Stomach smooth muscle (tissue), 2 donors: ENCODE measurements at regions not wholly inside any gene's neighbourhood (a gene's known extent, or its start where the extent isn't known, plus 50 kb on each side); places are given as distances from the start of the nearest gene placed in this dataset.
"Not testable (repeated sequence)": the region's sequence is repeated elsewhere in the genome, so short reads cannot be mapped to it uniquely, and the experiment has no call there.

Source experiments
- H3K27ac ChIP-seq: one replicate; pipeline ENCODE4 v1.7.0; 2013; ENCODE audit warnings: mild to moderate bottlenecking, low read length, inconsistent platforms
- H3K27me3 ChIP-seq, 2 donors: one replicate each; pipeline ENCODE4 v1.7.0; 2013; ENCODE audit warnings: low read length in 2 of 2; ENCODE audit not compliant: insufficient read depth in 2 of 2, control insufficient read depth in 1 of 2
- H3K36me3 ChIP-seq, 2 donors: one replicate each; pipeline ENCODE4 v1.7.0; 2013; ENCODE audit warnings: low read length in 2 of 2; ENCODE audit not compliant: control insufficient read depth in 2 of 2, insufficient read depth in 2 of 2
- H3K4me1 ChIP-seq: one replicate; pipeline ENCODE4 v1.7.0; 2013; ENCODE audit warnings: low read length; ENCODE audit not compliant: control insufficient read depth, insufficient read depth
- H3K4me3 ChIP-seq, 2 donors: one replicate each; pipeline ENCODE4 v1.7.0; 2013; ENCODE audit warnings: low read length in 2 of 2
- H3K9ac ChIP-seq, 2 donors: one replicate each; pipeline ENCODE4 v1.7.0; 2013; ENCODE audit warnings: low read length in 2 of 2, mild to moderate bottlenecking in 1 of 2
- H3K9me3 ChIP-seq, 2 donors: one replicate each; pipeline ENCODE4 v1.7.0; 2013; ENCODE audit warnings: low read length in 2 of 2; ENCODE audit not compliant: control insufficient read depth in 2 of 2
- donor health status: healthy.
- donor health status: Pancreatic carcinoma.

DNA sequence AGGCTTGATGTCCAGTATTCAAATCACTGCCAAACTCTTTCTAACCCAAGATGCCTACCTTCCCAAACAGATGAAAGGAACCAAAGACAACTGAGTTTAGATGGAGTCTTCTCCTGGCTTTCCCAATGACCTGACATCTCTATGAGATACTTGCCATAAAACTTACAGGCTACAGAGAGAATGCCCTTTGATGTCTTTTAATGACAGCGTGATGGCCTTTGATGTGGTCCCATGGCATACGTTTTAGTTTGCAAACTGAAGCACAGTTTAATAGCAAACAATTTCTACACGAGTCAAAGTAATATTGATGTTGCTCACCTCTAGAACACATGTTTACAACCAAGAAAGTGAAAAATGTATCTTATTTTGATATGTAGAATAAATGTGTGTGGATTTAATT lies 73.2 kb downstream of the ZIC4 start:
- Histone ChIP-seq H3K36me3 (no peaks in the 10 kb centered on the region), H3K27ac (no peak overlapping the region), H3K9ac (no peak overlapping the region), H3K4me1 (no peaks in the 10 kb centered on the region), H3K9me3 (no peaks in the 10 kb centered on the region), H3K4me3 (no peak overlapping the region), H3K27me3 (no peaks in the 10 kb centered on the region)

- no peaks in the 10 kb centered on the region for H3K27me3 ChIP-seq
- H3K27ac ChIP-seq: no peak overlapping the region
- H3K9me3 ChIP-seq: no peaks in the 10 kb centered on the region
- H3K4me1 ChIP-seq: no peaks in the 10 kb centered on the region
- no peaks in the 10 kb centered on the region for H3K36me3 ChIP-seq
- no peak overlapping the region for H3K9ac ChIP-seq
- no peak overlapping the region for H3K4me3 ChIP-seq
Observed at GRCh38 chr3:147328711-147329110, 77.6 kb downstream of the ZIC4 start.

DNA sequence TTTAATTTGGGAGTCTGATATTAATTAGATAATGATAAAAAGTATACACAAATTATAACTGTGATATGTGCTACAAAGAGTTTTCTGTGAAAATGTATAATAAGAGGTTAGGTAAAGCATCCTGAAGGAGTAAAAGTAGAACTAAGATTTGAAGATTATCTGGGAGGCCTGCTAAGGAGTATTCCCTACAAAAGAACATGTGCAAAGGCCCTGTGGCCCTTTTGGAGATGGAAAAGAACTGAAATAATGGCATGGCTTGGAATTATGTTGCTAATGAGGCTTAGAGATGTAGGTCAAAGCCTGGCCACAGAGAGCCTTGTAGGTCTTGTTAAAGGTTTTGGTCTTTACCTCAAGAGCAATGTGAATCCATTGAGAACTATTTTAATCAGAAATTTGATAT lies 82.0 kb downstream of the ZIC4 start:
- no peaks in the 10 kb centered on the region for H3K9me3 ChIP-seq
- H3K9ac ChIP-seq: no peak overlapping the region
- H3K4me3 ChIP-seq: no peak overlapping the region
- H3K4me1 ChIP-seq: no peaks in the 10 kb centered on the region
- no peaks in the 10 kb centered on the region for H3K36me3 ChIP-seq
- no peaks in the 10 kb centered on the region for H3K27me3 ChIP-seq
- H3K27ac ChIP-seq: no peak overlapping the region

DNA sequence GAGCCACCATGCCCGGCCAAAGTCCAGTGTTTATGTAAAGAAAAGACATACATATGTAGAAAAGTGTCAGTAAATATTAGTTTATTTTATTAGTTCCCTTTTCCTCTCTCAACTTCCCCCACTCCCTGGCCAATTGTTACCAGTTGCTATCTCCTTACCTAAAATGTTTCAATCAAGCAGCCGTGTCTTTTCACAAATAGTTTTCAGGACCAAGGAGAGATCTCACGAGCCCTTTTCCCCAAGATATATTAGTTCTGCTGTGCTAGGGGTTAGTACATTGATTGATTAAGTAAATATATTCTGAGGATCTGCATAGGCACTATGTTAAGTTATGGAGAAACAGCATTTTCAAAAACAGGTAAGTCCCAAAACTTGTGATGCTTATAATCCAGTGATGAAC lies 87.4 kb downstream of the ZIC4 start:
- no peak overlapping the region for H3K9ac ChIP-seq
- H3K4me1 ChIP-seq: no peaks in the 10 kb centered on the region

DNA sequence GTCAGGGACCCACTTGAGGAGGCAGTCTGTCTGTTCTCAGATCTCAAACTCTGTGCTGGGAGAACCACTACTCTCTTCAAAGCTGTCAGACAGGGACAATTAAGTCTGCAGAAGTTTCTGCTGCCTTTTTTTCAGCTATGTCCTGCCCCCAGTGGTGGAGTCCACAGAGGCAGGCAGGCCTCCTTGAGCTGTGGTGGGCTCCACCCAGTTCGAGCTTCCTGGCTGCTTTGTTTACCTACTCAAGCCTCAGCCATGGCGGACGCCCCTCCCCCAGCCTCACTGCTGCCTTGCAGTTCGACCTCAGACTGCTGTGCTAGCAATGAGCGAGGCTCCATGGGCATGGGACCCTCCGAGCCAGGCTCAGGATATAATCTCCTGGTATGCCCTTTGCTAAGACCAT lies 89.3 kb downstream of the ZIC4 start:
- not testable (repeated sequence) for H3K27me3 ChIP-seq, H3K27ac ChIP-seq, H3K4me1 ChIP-seq, H3K36me3 ChIP-seq, H3K9ac ChIP-seq, H3K4me3 ChIP-seq, H3K9me3 ChIP-seq

More for the DNA sequence above, 87.4 kb downstream of the ZIC4 start:
- H3K36me3 ChIP-seq: no peaks in the 10 kb centered on the region
- H3K27ac ChIP-seq: no peak overlapping the region
- no peaks in the 10 kb centered on the region for H3K9me3 ChIP-seq
- no peak overlapping the region for H3K4me3 ChIP-seq
- no peaks in the 10 kb centered on the region for H3K27me3 ChIP-seq

GRCh38 chr3:147313513-147313912 lies 92.8 kb downstream of the ZIC4 start:
- H3K4me1 ChIP-seq: no peaks in the 10 kb centered on the region
- no peak overlapping the region for H3K9ac ChIP-seq
- no peaks in the 10 kb centered on the region for H3K36me3 ChIP-seq
- H3K4me3 ChIP-seq: no peak overlapping the region
- no peaks in the 10 kb centered on the region for H3K27me3 ChIP-seq
- H3K27ac ChIP-seq: no peak overlapping the region
- no peaks in the 10 kb centered on the region for H3K9me3 ChIP-seq

GRCh38 chr3:147312786-147313280 lies 93.5 kb downstream of the ZIC4 start:
- Histone ChIP-seq H3K4me3 (no peak overlapping the region), H3K36me3 (no peaks in the 10 kb centered on the region), H3K9ac (no peak overlapping the region), H3K9me3 (no peaks in the 10 kb centered on the region), H3K27ac (no peak overlapping the region), H3K27me3 (no peaks in the 10 kb centered on the region), H3K4me1 (no peaks in the 10 kb centered on the region)

DNA sequence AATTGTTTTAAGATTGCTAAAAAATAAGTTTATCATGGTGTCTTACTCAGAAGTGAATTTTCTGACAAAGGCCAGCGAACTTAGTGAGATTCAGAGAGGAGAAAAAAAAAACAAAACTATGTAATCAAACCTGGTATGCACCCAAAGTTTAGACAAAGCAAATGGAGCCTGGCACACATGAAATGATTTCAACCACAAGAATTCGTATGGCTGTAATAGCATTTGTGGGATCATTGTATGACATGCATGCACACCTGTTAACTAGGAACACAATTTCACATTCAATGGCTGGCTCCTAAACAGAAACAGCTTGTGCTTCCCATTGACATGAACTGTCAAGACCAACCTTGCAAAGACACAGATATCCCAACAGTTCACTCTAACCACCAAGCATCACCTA lies 94.6 kb downstream of the ZIC4 start:
- H3K27me3 ChIP-seq: no peaks in the 10 kb centered on the region
- H3K4me1 ChIP-seq: no peaks in the 10 kb centered on the region
- H3K4me3 ChIP-seq: no peak overlapping the region
- H3K27ac ChIP-seq: no peak overlapping the region
- no peaks in the 10 kb centered on the region for H3K9me3 ChIP-seq
- no peak overlapping the region for H3K9ac ChIP-seq
- H3K36me3 ChIP-seq: no peaks in the 10 kb centered on the region

DNA sequence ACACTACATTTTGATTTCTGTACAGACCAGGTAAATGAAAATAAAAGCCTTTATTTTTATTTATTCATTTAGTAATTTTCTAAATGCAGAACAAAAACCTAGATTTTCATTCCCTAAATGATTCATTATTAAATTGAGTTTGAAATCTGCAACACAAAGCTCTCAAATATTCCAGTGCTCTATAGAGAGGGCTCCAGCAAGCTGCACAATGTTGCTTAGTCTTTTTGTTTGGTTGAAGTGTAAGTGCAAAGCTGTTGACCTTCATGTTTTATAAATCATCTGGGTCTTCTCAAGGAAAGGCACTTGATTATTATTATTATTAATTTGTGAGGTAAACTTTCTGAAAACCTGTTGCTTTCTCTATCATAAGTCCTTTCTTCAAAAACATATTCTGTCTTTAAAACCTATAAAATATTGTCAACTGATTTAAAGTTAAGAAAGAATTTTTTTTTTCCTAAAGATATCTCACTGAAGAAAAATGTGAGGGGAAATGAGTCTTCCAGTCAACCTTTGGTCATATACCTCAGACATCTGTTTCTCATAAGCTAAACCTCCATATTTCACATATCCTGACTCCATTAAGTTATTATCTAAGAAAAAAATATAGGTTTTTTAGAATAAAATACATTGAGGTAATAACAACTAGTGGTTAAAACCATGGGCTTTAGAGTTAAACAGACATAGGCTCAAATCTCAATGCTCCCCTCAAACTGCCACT lies 100.7 kb downstream of the ZIC4 start:
- H3K27ac ChIP-seq: no peak overlapping the region
- H3K9ac ChIP-seq: no peak overlapping the region
- no peaks in the 10 kb centered on the region for H3K27me3 ChIP-seq
- no peaks in the 10 kb centered on the region for H3K4me1 ChIP-seq
- H3K9me3 ChIP-seq: no peaks in the 10 kb centered on the region
- H3K4me3 ChIP-seq: no peak overlapping the region
- no peaks in the 10 kb centered on the region for H3K36me3 ChIP-seq

DNA sequence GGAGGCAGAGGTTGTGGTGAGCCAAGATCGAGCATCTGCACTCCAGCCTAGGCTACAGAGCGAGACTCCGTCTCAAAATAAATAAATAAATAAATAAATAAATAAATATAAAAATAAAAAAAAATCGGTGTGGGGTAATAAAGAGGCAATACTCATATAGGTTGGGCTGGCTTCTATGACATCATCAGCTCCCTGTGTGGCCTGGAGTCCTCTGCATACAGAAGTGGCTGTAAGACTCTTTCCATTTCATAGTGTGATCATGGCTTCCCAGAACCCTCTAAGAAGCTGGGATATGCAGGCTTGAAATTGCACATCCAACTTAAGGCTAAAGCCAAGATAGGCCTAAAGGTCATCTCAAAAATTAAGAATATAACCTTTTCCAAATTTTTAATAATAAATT lies 101.6 kb downstream of the ZIC4 start:
- Histone ChIP-seq H3K9me3 (no peaks in the 10 kb centered on the region), H3K36me3 (no peaks in the 10 kb centered on the region), H3K27me3 (no peaks in the 10 kb centered on the region), H3K4me1 (no peaks in the 10 kb centered on the region), H3K27ac (no peak overlapping the region), H3K9ac (no peak overlapping the region), H3K4me3 (no peak overlapping the region)

GRCh38 chr3:147301781-147302180 lies 104.6 kb downstream of the ZIC4 start:
- no peak overlapping the region for H3K9ac ChIP-seq
- H3K4me3 ChIP-seq: no peak overlapping the region
- H3K27ac ChIP-seq: no peak overlapping the region
- H3K9me3 ChIP-seq: no peaks in the 10 kb centered on the region
- H3K36me3 ChIP-seq: no peaks in the 10 kb centered on the region
- H3K27me3 ChIP-seq: no peaks in the 10 kb centered on the region
- H3K4me1 ChIP-seq: no peaks in the 10 kb centered on the region
